Right atrium auricular region (tissue), 2 donors: ENCODE measurements at regions not wholly inside any gene's neighbourhood (a gene's known extent, or its start where the extent isn't known, plus 50 kb on each side); places are given as distances from the start of the nearest gene placed in this dataset.
"Not testable (repeated sequence)": the region's sequence is repeated elsewhere in the genome, so short reads cannot be mapped to it uniquely, and the experiment has no call there.

Source experiments
- DNase-seq: peaks from one replicate; pipeline ENCODE4 v3.0.0-alpha.2; 2019; ENCODE audit warnings: low spot score
- H3K27ac ChIP-seq, 2 donors: fragments of 200-600 bp; sonication (generic); 1 replicate in 1 of 2; 2 replicates in 1 of 2; pipeline ENCODE4 v1.5.1; 2016 to 2019
- H3K27me3 ChIP-seq, 2 donors: fragments of 200-600 bp; sonication (generic); one replicate each; pipeline versions ENCODE4 v1.5.1 to v1.6.0; 2017 to 2019
- H3K36me3 ChIP-seq: fragments of 200-600 bp; sonication (generic); one replicate; pipeline ENCODE4 v1.5.1; 2016
- H3K4me1 ChIP-seq, 2 donors: fragments of 200-600 bp; sonication (generic); one replicate each; pipeline versions ENCODE4 v1.5.1 to v1.6.0; 2017 to 2019
- H3K4me3 ChIP-seq, 2 donors: fragments of 200-600 bp; sonication (generic); 1 replicate in 1 of 2; 2 replicates in 1 of 2; pipeline ENCODE4 v1.5.1; 2017 to 2019; ENCODE audit warnings: mild to moderate bottlenecking in 1 of 2, moderate library complexity in 1 of 2
- H3K9me3 ChIP-seq, 2 donors: fragments of 200-600 bp; sonication (generic); one replicate each; pipeline ENCODE4 v1.5.1; 2019
- CTCF ChIP-seq, 2 donors: fragments of 200-600 bp; sonication (generic); IDR thresholded peaks; one replicate each; pipeline ENCODE4 v1.5.1; 2019; ENCODE audit warnings: antibody characterized with exemption in 2 of 2

DNA sequence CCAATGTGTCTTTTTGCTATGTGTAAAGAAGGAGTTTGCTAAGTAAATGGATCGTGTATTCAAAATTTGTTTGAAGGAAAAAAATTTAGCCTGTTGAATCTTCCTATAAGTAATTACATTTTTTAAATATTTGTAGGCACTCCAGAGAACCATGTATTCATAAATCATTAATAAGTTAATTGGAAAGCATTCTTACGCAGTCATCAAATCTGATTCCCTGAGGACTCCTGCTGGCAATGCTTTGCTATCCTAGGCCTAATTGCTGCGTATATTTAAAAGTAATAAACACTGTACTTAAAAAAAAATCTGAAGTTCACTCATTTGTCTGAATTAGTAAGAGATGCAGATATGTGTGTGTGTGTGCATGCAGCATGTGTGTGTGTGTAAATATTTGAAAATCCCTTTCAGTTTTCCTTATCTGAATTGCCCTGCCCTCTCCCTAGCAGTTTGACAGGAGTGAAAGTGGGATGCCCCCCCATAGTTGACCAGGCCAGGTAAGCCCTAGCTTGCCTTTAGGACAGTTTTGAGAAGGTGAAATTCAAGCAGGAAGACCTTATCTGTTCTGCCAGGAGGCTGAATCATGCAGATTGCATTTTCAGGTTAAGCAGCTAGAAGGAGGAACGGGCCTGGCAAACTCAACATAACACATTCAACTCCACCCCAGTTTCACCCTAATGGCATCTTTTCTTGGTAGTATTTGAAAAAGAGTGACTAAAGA, 81.2 kb upstream of the DNAH5 start:
- no peak for TF ChIP-seq CTCF (IDR thresholded peaks at IDR 0.05)
- H3K4me1 ChIP-seq = no peaks in the 10 kb centered on the region
- DNase-seq = no peak
- H3K27ac ChIP-seq = no peak overlapping the region
- H3K36me3 ChIP-seq = no peaks in the 10 kb centered on the region
- no peak overlapping the region for H3K4me3 ChIP-seq
- H3K27me3 ChIP-seq = no peaks in the 10 kb centered on the region
- no peaks in the 10 kb centered on the region for H3K9me3 ChIP-seq

- H3K4me1 ChIP-seq = no peaks in the 10 kb centered on the region
- TF ChIP-seq CTCF (IDR thresholded peaks at IDR 0.05) = no peak
- peaks cover 0 to 6% of the 10 kb centered on the region in 2 donors for H3K9me3 ChIP-seq
- no peak overlapping the region for H3K4me3 ChIP-seq
- H3K27ac ChIP-seq = no peak overlapping the region
- no peaks in the 10 kb centered on the region for H3K27me3 ChIP-seq
- no peaks in the 10 kb centered on the region for H3K36me3 ChIP-seq
- no peak for DNase-seq
Measured at GRCh38 chr5:14022971-14023370, 78.5 kb upstream of the DNAH5 start.

DNA sequence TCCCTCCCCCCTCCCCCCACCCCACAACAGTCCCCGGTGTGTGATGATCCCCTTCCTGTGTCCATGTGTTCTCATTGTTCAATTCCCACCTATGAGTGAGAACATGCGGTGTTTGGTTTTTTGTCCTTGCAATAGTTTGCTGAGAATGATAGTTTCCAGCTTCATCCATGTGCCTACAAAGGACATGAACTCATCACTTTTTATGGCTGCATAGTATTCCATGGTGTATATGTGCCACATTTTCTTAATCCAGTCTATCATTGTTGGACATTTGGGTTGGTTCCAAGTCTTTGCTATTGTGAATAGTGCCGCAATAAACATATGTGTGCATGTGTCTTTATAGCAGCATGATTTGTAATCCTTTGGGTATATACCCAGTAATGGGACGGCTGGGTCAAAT, 76.5 kb upstream of the DNAH5 start:
- H3K4me1 ChIP-seq, H3K4me3 ChIP-seq, H3K36me3 ChIP-seq, H3K27me3 ChIP-seq, DNase-seq, H3K9me3 ChIP-seq, H3K27ac ChIP-seq: not testable (repeated sequence)

- H3K9me3 ChIP-seq = peaks cover 0 to 6% of the 10 kb centered on the region in 2 donors
- no peak overlapping the region for H3K4me3 ChIP-seq
- no peaks in the 10 kb centered on the region for H3K36me3 ChIP-seq
- TF ChIP-seq CTCF (IDR thresholded peaks at IDR 0.05) = no peak
- no peaks in the 10 kb centered on the region for H3K4me1 ChIP-seq
- no peaks in the 10 kb centered on the region for H3K27me3 ChIP-seq
- no peak for DNase-seq
- H3K27ac ChIP-seq = no peak overlapping the region
Measured at GRCh38 chr5:14019768-14020290, 75.3 kb upstream of the DNAH5 start.

- TF ChIP-seq CTCF (IDR thresholded peaks at IDR 0.05) = no peak
- no peaks in the 10 kb centered on the region for H3K4me1 ChIP-seq
- no peak for DNase-seq
- H3K9me3 ChIP-seq = peaks cover 0 to 6% of the 10 kb centered on the region in 2 donors
- H3K36me3 ChIP-seq = no peaks in the 10 kb centered on the region
- H3K27ac ChIP-seq = no peak overlapping the region
- H3K27me3 ChIP-seq = no peaks in the 10 kb centered on the region
- H3K4me3 ChIP-seq = no peak overlapping the region
Measured at GRCh38 chr5:14017904-14018303, 73.4 kb upstream of the DNAH5 start.

DNA sequence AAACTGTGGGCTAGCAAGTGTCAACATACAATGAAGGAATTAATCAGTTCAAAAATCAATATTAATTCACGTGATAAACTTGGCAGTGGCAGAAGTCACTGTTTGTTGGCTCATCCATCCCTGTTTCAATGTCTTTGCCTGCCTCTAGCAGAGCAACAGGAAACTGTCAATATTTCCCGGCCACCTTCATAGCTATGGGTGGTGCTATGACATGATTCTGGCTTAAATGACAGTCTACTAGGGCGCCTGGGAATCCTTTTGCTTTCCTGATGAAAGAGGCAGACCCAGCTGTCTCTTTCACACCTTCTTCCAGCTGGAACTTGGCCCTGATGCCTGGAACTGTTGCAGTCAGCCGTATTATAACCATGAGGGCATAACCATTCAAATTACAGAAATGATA, 72.1 kb upstream of the DNAH5 start:
- no peaks in the 10 kb centered on the region for H3K36me3 ChIP-seq
- H3K27ac ChIP-seq = no peak overlapping the region
- H3K9me3 ChIP-seq = peaks cover 0 to 6% of the 10 kb centered on the region in 2 donors
- DNase-seq = no peak
- no peak overlapping the region for H3K4me3 ChIP-seq
- no peak for TF ChIP-seq CTCF (IDR thresholded peaks at IDR 0.05)
- H3K27me3 ChIP-seq = no peaks in the 10 kb centered on the region
- H3K4me1 ChIP-seq = peaks cover 0 to 3% of the 10 kb centered on the region in 2 donors
